GM23338 (cell line): ENCODE measurements at regions not wholly inside any gene's neighbourhood (a gene's known extent, or its start where the extent isn't known, plus 50 kb on each side); places are given as distances from the start of the nearest gene placed in this dataset.

Experiments used
- CREB1 ChIP-seq: fragments of 250-450 bp; sonication (Bioruptor Pico); IDR thresholded peaks from 2 replicates; pipeline ENCODE4 v1.5.0; 2020; ENCODE audit warnings: low read depth, mild to moderate bottlenecking, moderate library complexity
- EZH2 ChIP-seq: fragments of 200-600 bp; sonication (generic); IDR thresholded peaks from one replicate; pipeline ENCODE4 v1.8.0; 2017; ENCODE audit warnings: antibody characterized with exemption, mild to moderate bottlenecking, low read depth; ENCODE audit not compliant: unreplicated experiment
- EZH2phosphoT487 ChIP-seq: fragments of 200-600 bp; sonication (generic); IDR thresholded peaks from one replicate; pipeline ENCODE4 v1.8.1; 2018; ENCODE audit warnings: antibody characterized with exemption; ENCODE audit not compliant: unreplicated experiment
- JUNB ChIP-seq: IDR thresholded peaks from one replicate; pipeline ENCODE4 v1.6.1; 2016; ENCODE audit warnings: antibody characterized with exemption; ENCODE audit not compliant: unreplicated experiment
- NANOG ChIP-seq: IDR thresholded peaks from 2 replicates; pipeline ENCODE4 v1.6.1; 2016; ENCODE audit warnings: antibody characterized with exemption, borderline replicate concordance
- POLR2AphosphoS5 ChIP-seq: IDR thresholded peaks from 2 replicates; pipeline ENCODE4 v1.6.1; 2016; ENCODE audit warnings: antibody characterized with exemption, low read depth
- STAT1 ChIP-seq: IDR thresholded peaks from one replicate; pipeline ENCODE4 v1.6.1; 2016; ENCODE audit warnings: antibody characterized with exemption; ENCODE audit not compliant: unreplicated experiment
- ZNF114 ChIP-seq: fragments of 250-450 bp; sonication (Bioruptor Pico); IDR thresholded peaks from 2 replicates; pipeline ENCODE4 v1.5.0; 2020; ENCODE audit warnings: mild to moderate bottlenecking, moderate library complexity
- ZNF331 ChIP-seq: fragments of 250-450 bp; sonication (Bioruptor Pico); IDR thresholded peaks from 2 replicates; pipeline ENCODE4 v1.5.0; 2020; ENCODE audit warnings: low read depth, mild to moderate bottlenecking, moderate library complexity
- TF ChIP-seq, protein P1 (sequence below), 2 experiments: fragments of 200-600 bp in 1 of 2; sonication (generic) in 1 of 2; conservative IDR thresholded peaks; 2 replicates each; pipeline versions ENCODE4 v1.5.1 to v1.6.1; 2016 to 2017; ENCODE audit warnings: antibody characterized with exemption in 2 of 2, low read depth in 2 of 2, mild to moderate bottlenecking in 2 of 2, moderate library complexity in 1 of 2
- TF ChIP-seq, protein P2 (sequence below): IDR thresholded peaks from one replicate; pipeline ENCODE4 v1.6.1; 2018; ENCODE audit warnings: antibody characterized with exemption; ENCODE audit not compliant: unreplicated experiment
- TF ChIP-seq, protein P3 (sequence below): IDR thresholded peaks from 2 replicates; pipeline ENCODE4 v1.6.1; 2016; ENCODE audit warnings: antibody characterized with exemption
- TF ChIP-seq, protein P4 (sequence below): fragments of 250-450 bp; sonication (Bioruptor Pico); IDR thresholded peaks from 2 replicates; pipeline ENCODE4 v1.5.0; 2020; ENCODE audit warnings: mild to moderate bottlenecking, moderate library complexity

DNA sequence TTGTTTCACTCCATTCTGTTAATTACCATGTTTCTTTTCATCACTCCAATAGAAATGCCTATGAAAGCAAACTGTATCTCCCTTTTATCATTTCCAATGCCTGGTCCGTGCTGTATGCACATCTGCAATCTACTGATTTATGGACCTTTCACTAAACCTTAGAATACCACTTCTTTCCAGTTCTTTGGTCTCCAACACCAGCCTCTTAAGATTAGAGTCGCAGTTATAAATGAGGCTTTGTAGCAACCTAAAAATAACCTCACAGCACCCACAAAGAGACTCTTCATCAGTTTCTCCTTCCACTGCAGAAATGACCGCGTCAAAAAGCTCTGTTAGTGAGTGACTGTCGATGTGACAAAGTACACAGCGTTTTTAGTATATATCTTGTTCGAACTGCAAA is 282.6 kb downstream of the ADGRA3 start:
- TF ChIP-seq, protein P1, sequence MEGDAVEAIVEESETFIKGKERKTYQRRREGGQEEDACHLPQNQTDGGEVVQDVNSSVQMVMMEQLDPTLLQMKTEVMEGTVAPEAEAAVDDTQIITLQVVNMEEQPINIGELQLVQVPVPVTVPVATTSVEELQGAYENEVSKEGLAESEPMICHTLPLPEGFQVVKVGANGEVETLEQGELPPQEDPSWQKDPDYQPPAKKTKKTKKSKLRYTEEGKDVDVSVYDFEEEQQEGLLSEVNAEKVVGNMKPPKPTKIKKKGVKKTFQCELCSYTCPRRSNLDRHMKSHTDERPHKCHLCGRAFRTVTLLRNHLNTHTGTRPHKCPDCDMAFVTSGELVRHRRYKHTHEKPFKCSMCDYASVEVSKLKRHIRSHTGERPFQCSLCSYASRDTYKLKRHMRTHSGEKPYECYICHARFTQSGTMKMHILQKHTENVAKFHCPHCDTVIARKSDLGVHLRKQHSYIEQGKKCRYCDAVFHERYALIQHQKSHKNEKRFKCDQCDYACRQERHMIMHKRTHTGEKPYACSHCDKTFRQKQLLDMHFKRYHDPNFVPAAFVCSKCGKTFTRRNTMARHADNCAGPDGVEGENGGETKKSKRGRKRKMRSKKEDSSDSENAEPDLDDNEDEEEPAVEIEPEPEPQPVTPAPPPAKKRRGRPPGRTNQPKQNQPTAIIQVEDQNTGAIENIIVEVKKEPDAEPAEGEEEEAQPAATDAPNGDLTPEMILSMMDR (conservative IDR thresholded peaks at IDR 0.05; ENCODE audit: low read depth in 2 of 2) = no peak
- TF ChIP-seq, protein P2, sequence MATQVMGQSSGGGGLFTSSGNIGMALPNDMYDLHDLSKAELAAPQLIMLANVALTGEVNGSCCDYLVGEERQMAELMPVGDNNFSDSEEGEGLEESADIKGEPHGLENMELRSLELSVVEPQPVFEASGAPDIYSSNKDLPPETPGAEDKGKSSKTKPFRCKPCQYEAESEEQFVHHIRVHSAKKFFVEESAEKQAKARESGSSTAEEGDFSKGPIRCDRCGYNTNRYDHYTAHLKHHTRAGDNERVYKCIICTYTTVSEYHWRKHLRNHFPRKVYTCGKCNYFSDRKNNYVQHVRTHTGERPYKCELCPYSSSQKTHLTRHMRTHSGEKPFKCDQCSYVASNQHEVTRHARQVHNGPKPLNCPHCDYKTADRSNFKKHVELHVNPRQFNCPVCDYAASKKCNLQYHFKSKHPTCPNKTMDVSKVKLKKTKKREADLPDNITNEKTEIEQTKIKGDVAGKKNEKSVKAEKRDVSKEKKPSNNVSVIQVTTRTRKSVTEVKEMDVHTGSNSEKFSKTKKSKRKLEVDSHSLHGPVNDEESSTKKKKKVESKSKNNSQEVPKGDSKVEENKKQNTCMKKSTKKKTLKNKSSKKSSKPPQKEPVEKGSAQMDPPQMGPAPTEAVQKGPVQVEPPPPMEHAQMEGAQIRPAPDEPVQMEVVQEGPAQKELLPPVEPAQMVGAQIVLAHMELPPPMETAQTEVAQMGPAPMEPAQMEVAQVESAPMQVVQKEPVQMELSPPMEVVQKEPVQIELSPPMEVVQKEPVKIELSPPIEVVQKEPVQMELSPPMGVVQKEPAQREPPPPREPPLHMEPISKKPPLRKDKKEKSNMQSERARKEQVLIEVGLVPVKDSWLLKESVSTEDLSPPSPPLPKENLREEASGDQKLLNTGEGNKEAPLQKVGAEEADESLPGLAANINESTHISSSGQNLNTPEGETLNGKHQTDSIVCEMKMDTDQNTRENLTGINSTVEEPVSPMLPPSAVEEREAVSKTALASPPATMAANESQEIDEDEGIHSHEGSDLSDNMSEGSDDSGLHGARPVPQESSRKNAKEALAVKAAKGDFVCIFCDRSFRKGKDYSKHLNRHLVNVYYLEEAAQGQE = no peak
- TF ChIP-seq EZH2 (no peak), EZH2phosphoT487 (no peak), JUNB (no peak), POLR2AphosphoS5 (no peak), NANOG (no peak), ZNF331 (no peak), ZNF114 (CRISPR knock-in tag) (no peak), CREB1 (CRISPR knock-in tag) (no peak), STAT1 (no peak)
- TF ChIP-seq, protein P3, sequence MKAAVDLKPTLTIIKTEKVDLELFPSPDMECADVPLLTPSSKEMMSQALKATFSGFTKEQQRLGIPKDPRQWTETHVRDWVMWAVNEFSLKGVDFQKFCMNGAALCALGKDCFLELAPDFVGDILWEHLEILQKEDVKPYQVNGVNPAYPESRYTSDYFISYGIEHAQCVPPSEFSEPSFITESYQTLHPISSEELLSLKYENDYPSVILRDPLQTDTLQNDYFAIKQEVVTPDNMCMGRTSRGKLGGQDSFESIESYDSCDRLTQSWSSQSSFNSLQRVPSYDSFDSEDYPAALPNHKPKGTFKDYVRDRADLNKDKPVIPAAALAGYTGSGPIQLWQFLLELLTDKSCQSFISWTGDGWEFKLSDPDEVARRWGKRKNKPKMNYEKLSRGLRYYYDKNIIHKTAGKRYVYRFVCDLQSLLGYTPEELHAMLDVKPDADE = no peak
- TF ChIP-seq, protein P4, sequence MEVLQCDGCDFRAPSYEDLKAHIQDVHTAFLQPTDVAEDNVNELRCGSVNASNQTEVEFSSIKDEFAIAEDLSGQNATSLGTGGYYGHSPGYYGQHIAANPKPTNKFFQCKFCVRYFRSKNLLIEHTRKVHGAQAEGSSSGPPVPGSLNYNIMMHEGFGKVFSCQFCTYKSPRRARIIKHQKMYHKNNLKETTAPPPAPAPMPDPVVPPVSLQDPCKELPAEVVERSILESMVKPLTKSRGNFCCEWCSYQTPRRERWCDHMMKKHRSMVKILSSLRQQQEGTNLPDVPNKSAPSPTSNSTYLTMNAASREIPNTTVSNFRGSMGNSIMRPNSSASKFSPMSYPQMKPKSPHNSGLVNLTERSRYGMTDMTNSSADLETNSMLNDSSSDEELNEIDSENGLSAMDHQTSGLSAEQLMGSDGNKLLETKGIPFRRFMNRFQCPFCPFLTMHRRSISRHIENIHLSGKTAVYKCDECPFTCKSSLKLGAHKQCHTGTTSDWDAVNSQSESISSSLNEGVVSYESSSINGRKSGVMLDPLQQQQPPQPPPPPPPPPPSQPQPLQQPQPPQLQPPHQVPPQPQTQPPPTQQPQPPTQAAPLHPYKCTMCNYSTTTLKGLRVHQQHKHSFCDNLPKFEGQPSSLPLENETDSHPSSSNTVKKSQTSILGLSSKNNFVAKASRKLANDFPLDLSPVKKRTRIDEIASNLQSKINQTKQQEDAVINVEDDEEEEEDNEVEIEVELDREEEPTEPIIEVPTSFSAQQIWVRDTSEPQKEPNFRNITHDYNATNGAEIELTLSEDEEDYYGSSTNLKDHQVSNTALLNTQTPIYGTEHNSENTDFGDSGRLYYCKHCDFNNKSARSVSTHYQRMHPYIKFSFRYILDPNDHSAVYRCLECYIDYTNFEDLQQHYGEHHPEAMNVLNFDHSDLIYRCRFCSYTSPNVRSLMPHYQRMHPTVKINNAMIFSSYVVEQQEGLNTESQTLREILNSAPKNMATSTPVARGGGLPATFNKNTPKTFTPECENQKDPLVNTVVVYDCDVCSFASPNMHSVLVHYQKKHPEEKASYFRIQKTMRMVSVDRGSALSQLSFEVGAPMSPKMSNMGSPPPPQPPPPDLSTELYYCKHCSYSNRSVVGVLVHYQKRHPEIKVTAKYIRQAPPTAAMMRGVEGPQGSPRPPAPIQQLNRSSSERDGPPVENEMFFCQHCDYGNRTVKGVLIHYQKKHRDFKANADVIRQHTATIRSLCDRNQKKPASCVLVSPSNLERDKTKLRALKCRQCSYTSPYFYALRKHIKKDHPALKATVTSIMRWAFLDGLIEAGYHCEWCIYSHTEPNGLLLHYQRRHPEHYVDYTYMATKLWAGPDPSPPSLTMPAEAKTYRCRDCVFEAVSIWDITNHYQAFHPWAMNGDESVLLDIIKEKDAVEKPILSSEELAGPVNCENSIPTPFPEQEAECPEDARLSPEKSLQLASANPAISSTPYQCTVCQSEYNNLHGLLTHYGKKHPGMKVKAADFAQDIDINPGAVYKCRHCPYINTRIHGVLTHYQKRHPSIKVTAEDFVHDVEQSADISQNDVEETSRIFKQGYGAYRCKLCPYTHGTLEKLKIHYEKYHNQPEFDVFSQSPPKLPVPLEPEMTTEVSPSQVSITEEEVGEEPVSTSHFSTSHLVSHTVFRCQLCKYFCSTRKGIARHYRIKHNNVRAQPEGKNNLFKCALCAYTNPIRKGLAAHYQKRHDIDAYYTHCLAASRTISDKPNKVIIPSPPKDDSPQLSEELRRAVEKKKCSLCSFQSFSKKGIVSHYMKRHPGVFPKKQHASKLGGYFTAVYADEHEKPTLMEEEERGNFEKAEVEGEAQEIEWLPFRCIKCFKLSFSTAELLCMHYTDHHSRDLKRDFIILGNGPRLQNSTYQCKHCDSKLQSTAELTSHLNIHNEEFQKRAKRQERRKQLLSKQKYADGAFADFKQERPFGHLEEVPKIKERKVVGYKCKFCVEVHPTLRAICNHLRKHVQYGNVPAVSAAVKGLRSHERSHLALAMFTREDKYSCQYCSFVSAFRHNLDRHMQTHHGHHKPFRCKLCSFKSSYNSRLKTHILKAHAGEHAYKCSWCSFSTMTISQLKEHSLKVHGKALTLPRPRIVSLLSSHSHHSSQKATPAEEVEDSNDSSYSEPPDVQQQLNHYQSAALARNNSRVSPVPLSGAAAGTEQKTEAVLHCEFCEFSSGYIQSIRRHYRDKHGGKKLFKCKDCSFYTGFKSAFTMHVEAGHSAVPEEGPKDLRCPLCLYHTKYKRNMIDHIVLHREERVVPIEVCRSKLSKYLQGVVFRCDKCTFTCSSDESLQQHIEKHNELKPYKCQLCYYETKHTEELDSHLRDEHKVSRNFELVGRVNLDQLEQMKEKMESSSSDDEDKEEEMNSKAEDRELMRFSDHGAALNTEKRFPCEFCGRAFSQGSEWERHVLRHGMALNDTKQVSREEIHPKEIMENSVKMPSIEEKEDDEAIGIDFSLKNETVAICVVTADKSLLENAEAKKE (CRISPR knock-in tag) = no peak
